HG02759 (cell line): ENCODE measurements at regions not wholly inside any gene's neighbourhood (a gene's known extent, or its start where the extent isn't known, plus 50 kb on each side); places are given as distances from the start of the nearest gene placed in this dataset.

Experiments
- ATAC-seq: cut with Tn5 transposase; IDR thresholded peaks from one replicate; pipeline ENCODE4 v1.9.1; 2021; ENCODE audit warnings: mild to moderate bottlenecking, moderate library complexity; ENCODE audit not compliant: unreplicated experiment

GRCh38 chr18:77815666-77816338 lies 566.2 kb downstream of the GALR1 start:
- no peak for ATAC-seq

- no peak for ATAC-seq
These were observed 568.7 kb downstream of the GALR1 start for GRCh38 chr18:77818328-77818727.

GRCh38 chr18:77820472-77820871 lies 570.8 kb downstream of the GALR1 start:
- no peak for ATAC-seq

- no peak for ATAC-seq
These were observed 572.2 kb downstream of the GALR1 start for GRCh38 chr18:77821892-77822291.

GRCh38 chr18:77822632-77823031 lies 573.0 kb downstream of the GALR1 start:
- no peak for ATAC-seq

GRCh38 chr18:77833807-77834206 lies 584.2 kb downstream of the GALR1 start:
- no peak for ATAC-seq

GRCh38 chr18:77851802-77852201 lies 602.2 kb downstream of the GALR1 start:
- ATAC-seq, result no peak

GRCh38 chr18:77853859-77854258 lies 604.2 kb downstream of the GALR1 start:
- no peak for ATAC-seq

- no peak for ATAC-seq
These were observed 608.3 kb downstream of the GALR1 start for GRCh38 chr18:77857678-77858655.

GRCh38 chr18:77859634-77860033 lies 610.0 kb downstream of the GALR1 start:
- no peak for ATAC-seq

- ATAC-seq, result no peak
These were observed 612.6 kb downstream of the GALR1 start for GRCh38 chr18:77862066-77862757.

- no peak for ATAC-seq
These were observed 616.2 kb downstream of the GALR1 start for GRCh38 chr18:77865853-77866252.

GRCh38 chr18:77866351-77866750 lies 616.7 kb downstream of the GALR1 start:
- ATAC-seq, result no peak

GRCh38 chr18:77870199-77870598 lies 620.6 kb downstream of the GALR1 start:
- no peak for ATAC-seq

- ATAC-seq, result no peak
These were observed 621.2 kb downstream of the GALR1 start for GRCh38 chr18:77870894-77871293.

- ATAC-seq, result no peak
These were observed 622.5 kb downstream of the GALR1 start for GRCh38 chr18:77872166-77872565.

GRCh38 chr18:77876319-77876865 lies 626.7 kb downstream of the GALR1 start:
- no peak for ATAC-seq

GRCh38 chr18:77879829-77880228 lies 630.2 kb downstream of the GALR1 start:
- no peak for ATAC-seq

GRCh38 chr18:77884454-77884853 lies 634.8 kb downstream of the GALR1 start:
- ATAC-seq, result no peak

- ATAC-seq, result no peak
These were observed 644.4 kb downstream of the GALR1 start for GRCh38 chr18:77894060-77894459.

GRCh38 chr18:77895250-77895649 lies 645.6 kb downstream of the GALR1 start:
- ATAC-seq, result no peak
